Neural progenitor cell (in vitro differentiated cells): ENCODE measurements at regions not wholly inside any gene's neighbourhood (a gene's known extent, or its start where the extent isn't known, plus 50 kb on each side); places are given as distances from the start of the nearest gene placed in this dataset.

ENCODE experiments used
- EZH2 ChIP-seq: fragments of 200-600 bp; sonication (generic); IDR thresholded peaks from 2 replicates; pipeline ENCODE4 v1.6.1; 2017; ENCODE audit warnings: antibody characterized with exemption, mild to moderate bottlenecking, moderate library complexity
- EZH2phosphoT487 ChIP-seq: fragments of 200-600 bp; sonication (generic); IDR thresholded peaks from 2 replicates; pipeline ENCODE4 v1.6.1; 2017; ENCODE audit warnings: antibody characterized with exemption

DNA sequence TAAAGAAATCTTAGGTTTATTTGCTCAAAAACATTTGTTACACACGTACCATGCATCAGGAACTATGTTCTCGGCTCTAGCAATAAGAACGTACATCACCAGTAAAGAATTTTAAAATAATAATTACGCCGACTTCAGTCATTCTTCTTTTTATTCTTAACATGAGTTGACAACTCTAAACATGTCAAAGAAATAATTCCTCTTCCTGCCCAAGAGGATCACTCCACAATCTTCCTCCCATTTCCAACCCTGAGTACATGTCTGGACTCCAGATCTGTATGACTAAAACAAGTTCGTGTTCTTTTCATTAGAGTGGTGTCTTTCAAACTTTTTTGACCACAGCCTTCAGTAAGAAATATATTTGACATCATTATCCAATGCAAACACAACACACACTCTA is 201.6 kb upstream of the GRIA3 start:
- TF ChIP-seq EZH2phosphoT487 (no peak), EZH2 (no peak)
